HG02610 (cell line): ENCODE measurements at regions not wholly inside any gene's neighbourhood (a gene's known extent, or its start where the extent isn't known, plus 50 kb on each side); places are given as distances from the start of the nearest gene placed in this dataset.

Source experiments
- ATAC-seq: cut with Tn5 transposase; IDR thresholded peaks from one replicate; pipeline ENCODE4 v1.9.1; 2021; ENCODE audit warnings: mild to moderate bottlenecking, moderate library complexity; ENCODE audit not compliant: unreplicated experiment

DNA sequence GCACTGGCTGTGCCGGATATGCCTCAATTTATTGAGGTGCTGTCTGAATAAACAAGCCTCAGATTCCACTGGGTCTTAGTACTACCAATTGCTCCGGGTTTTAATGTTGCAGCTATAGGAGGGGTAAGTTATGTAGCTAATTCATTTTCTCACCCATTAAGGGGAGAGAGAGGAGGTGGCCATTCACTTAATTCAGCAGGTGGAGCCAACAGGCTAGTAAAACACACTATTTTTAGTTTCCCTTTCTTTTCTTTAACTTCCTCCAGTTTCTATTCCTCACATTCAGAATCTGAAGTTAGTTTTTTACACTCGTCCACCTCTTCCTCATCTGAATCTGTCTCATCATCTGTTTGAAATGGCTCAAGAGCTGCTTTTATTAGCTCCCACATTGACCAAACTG, 105.6 kb upstream of the CDH10 start:
- no peak for ATAC-seq

DNA sequence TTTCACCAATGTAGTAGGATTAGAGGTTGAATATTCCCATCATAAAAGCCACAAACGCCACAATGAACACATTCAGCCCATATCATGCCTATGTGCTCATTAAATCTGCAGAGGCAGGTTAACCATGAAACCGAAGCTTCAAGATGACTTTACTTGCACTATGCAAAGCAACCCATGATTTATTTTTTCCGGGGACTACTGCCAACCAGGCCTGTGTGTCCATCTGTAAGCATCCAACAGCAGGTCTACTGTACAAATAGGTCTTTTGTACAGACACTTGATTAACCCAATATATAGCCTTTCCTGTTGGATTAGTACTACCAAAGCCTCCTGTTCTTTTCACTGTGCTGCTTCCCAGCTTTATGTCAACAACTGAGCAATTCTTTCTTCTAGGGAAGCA, 104.9 kb upstream of the CDH10 start:
- ATAC-seq = no peak

DNA sequence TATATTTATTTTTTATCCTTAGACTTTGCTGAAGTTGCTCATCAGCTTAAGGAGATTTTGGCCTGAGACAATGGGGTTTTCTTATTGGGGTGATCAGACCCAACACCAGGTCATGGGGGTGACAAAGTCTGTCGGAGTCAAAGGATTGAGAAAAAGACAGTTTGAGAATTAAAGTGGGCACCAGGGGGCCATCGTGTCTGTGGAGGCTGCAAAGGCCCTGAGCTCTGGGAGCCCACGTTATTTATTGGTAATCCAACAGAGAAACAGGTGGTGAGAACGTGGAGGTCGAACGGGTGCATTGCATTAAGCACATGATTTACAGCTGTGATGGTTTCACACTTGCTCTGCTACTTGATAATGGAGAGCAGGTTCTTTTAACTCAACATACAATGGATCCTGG, 102.5 kb upstream of the CDH10 start:
- ATAC-seq = no peak

DNA sequence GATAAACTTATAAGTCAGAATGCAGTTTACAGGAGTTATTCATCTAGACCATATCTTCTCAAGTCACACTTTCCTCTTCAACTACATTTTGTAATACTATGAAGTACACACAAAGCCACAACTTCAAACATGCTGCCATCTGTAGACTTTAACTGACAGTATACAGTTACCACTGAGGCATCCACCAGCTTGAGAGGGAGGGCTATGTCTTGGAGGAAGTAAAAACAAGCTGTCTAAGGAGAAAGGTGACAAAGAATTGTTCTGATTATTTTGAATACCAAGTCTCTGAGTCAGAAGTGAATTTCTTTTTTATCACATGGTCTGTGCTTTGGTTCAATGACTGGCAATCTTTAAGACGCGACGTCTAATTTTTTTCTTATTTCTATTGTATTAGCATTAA, 97.6 kb upstream of the CDH10 start:
- no peak for ATAC-seq

DNA sequence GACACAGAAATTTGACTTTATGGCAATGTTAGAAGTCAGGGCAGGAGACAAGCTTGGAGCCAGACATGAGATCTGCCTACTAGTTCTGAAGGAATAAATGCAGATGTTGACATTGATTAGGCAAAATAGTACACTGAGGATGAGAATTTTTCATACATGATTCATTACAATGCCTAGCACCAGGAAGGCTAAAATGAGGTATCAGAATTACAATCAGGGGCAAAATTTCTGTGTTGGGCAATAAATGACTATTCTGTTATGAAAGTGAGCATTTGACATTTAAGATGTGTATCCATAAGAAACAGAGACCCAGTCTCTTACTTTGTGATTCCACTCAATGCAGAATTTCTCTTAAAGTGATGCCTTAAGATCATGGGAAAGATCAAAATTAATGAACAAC, 92.4 kb upstream of the CDH10 start:
- no peak for ATAC-seq

DNA sequence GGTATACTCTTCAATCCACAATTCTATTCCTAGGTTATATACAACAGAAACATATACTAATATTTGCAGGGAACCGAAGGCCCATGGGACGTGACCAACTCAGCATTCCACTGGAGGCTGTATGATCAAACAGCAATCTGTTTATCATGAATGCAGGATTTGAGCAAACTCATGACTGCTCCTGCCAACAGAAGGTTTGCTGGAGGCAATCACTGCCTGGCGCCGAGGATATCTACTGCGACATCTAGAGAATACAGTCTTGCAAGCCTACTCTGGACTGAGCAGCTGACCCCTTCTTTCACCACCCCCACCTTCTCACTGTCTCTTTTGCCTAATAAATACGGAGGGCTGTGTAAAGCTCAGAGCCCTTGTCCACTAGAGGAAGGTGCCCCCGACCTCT, 90.5 kb upstream of the CDH10 start:
- ATAC-seq = no peak

DNA sequence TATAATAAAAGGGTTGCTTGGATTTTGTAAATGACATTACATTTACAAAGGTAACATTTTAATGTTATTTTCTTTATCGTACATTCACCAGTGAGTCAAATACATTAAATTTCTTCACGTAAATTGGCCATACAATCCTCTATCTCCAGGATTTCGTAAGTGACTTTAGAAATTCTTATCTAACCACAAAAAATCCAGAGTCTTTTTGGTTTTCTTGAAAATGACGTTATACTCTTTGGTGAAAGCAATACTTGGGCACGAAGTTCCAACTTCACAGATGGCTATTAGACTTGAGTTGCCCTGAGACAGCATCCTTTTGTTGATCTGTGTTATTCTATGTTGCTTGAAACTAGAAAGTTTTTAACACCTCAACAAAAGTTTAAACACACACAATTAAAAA, 87.4 kb upstream of the CDH10 start:
- no peak for ATAC-seq

DNA sequence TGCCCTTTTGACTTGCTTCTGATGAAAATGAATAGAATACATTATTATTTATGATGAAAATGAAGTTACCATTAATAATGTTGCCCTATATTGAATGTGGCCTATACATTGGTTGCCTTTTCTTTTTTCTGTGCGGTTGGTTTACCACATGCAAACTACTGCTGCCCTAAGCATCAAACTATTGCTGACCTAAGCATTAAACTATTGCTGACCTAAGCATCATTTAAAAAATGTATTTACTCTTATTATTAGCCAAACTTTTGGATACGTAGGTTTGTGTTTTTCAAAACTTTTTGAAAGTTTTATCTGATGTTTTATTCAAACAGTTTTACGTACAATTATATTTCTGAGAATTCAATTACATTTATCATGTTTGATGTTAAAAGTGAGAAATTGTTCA, 76.0 kb upstream of the CDH10 start:
- no peak for ATAC-seq

DNA sequence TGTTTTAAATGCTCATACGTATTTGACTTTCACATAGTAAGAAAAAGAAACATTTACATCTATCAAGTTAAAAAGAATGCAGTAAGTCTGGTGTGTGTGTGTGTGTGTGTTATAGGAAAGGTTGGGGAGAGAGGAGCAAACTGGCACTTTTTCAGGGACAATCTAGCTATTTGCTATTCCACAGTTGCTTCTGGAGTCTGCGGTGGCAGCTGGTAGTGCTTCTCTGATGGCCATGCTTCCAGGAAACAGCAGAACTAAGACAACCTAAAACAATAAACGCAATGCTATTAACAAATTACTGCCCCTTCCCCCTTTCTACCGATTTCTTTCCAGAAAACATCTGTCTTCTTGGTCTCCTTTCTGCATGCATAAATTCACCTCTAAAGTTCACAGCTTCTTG, 70.0 kb upstream of the CDH10 start:
- no peak for ATAC-seq

DNA sequence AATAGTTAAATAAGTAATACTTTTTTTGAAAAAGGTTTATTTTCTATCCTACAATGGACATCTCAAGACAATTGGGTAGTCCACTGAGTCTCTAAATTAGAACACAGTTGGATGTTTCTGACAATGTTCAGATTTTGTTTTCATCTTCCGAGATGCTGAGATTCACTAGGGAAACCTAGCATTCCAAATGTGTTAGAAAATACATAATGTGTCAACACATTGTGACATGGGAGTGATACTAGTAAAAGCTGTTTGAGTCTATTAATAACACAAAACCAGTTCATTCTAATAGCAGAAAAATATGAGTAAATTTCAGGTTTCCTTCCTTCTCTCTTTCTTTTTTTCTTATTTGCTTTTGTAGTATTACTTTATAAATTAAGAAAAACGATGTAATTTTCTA, 68.2 kb upstream of the CDH10 start:
- ATAC-seq = no peak

DNA sequence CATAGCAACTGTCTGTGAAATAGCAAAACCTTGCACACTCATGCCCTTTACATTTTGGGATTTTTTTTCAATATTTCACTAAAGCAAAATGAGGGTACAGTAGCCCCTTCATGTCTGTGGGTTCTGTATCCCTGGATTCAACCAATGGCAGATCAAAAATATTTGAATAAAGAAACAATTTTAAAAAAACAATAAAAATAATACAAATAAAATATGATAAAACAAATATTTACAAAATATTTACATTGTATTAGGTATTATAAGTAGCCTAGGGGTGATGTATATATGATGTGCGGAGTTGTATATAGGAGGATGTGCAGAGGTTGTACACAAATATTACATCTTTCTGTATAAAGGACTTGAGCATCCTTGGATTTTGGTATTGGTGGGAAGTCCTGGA, 67.3 kb upstream of the CDH10 start:
- no peak for ATAC-seq

DNA sequence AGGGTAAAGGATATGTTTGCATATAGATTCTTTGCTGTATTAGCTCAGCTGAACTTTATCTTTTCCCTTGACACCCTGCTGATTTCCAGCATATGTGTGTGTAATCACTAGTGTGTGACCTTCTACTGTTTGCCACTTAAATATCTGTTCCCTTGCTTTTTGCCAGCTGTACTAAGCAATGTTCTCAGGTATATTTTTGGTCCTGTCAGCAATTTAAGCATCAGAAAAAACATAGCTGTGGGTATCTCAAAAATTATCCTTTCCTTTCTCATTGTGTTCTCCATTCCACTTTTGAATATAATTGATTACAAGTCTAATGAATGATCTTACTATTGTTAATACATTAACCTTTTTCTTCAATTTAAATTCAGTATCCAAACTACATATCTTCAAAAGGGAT, 59.2 kb upstream of the CDH10 start:
- ATAC-seq = no peak
